ENCODE measurements at regions not wholly inside any gene's neighbourhood (a gene's known extent, or its start where the extent isn't known, plus 50 kb on each side); places are given as distances from the start of the nearest gene placed in this dataset.

GRCh38 chr6:133754298-133754697 is 134.6 kb upstream of the TCF21 start:
- no peak for DNase-seq (ENCODE audit: low read depth in 2 of 2)

GRCh38 chr6:133756078-133756695 is 132.7 kb upstream of the TCF21 start:
- no peak for DNase-seq (ENCODE audit: low read depth in 2 of 2)

- no peak for DNase-seq (ENCODE audit: low read depth in 2 of 2)
Measured at GRCh38 chr6:133757335-133757734, 131.6 kb upstream of the TCF21 start.

GRCh38 chr6:133758815-133759335 is 130.0 kb upstream of the TCF21 start:
- no peak for DNase-seq (ENCODE audit: low read depth in 2 of 2)

GRCh38 chr6:133759524-133759923 is 129.4 kb upstream of the TCF21 start:
- DNase-seq (ENCODE audit: low read depth in 2 of 2), result no peak

GRCh38 chr6:133761706-133762105 is 127.2 kb upstream of the TCF21 start:
- DNase-seq (ENCODE audit: low read depth in 2 of 2), result no peak

GRCh38 chr6:133764008-133764753 is 124.7 kb upstream of the TCF21 start:
- DNase-seq (ENCODE audit: low read depth in 2 of 2), result no peak

GRCh38 chr6:133764754-133765208 is 124.1 kb upstream of the TCF21 start:
- no peak for DNase-seq (ENCODE audit: low read depth in 2 of 2)

GRCh38 chr6:133767357-133767970 is 121.4 kb upstream of the TCF21 start:
- no peak for DNase-seq (ENCODE audit: low read depth in 2 of 2)

GRCh38 chr6:133768656-133769295 is 120.1 kb upstream of the TCF21 start:
- DNase-seq (ENCODE audit: low read depth in 2 of 2), result no peak

GRCh38 chr6:133769463-133769862 is 119.5 kb upstream of the TCF21 start:
- no peak for DNase-seq (ENCODE audit: low read depth in 2 of 2)

GRCh38 chr6:133772567-133772966 is 116.3 kb upstream of the TCF21 start:
- no peak for DNase-seq (ENCODE audit: low read depth in 2 of 2)

- no peak for DNase-seq (ENCODE audit: low read depth in 2 of 2)
Measured at GRCh38 chr6:133773776-133774175, 115.1 kb upstream of the TCF21 start.

GRCh38 chr6:133774356-133774755 is 114.6 kb upstream of the TCF21 start:
- no peak for DNase-seq (ENCODE audit: low read depth in 2 of 2)

GRCh38 chr6:133778414-133779130 is 110.3 kb upstream of the TCF21 start:
- DNase-seq (ENCODE audit: low read depth in 2 of 2), result no peak

- no peak for DNase-seq (ENCODE audit: low read depth in 2 of 2)
Measured at GRCh38 chr6:133779916-133780695, 108.8 kb upstream of the TCF21 start.

- DNase-seq (ENCODE audit: low read depth in 2 of 2), result no peak
Measured at GRCh38 chr6:133786016-133786415, 102.9 kb upstream of the TCF21 start.

- DNase-seq (ENCODE audit: low read depth in 2 of 2), result no peak
Measured at GRCh38 chr6:133787122-133787521, 101.8 kb upstream of the TCF21 start.

GRCh38 chr6:133787859-133788505 is 100.9 kb upstream of the TCF21 start:
- DNase-seq (ENCODE audit: low read depth in 2 of 2), result no peak

GRCh38 chr6:133788556-133788955 is 100.4 kb upstream of the TCF21 start:
- DNase-seq (ENCODE audit: low read depth in 2 of 2), result no peak
